CD8-positive, alpha-beta memory T cell (primary cell): ENCODE measurements at regions not wholly inside any gene's neighbourhood (a gene's known extent, or its start where the extent isn't known, plus 50 kb on each side); places are given as distances from the start of the nearest gene placed in this dataset.
"Not testable (repeated sequence)": the region's sequence is repeated elsewhere in the genome, so short reads cannot be mapped to it uniquely, and the experiment has no call there.

Experiments used
- CTCF ChIA-PET: fragments of 350-600 bp; sonication (Branson Sonifier 250); formaldehyde crosslinking; loops from one replicate; lab custom pipeline; 2021; ENCODE audit warnings: antibody characterized with exemption; lab: Charles Lee
- POLR2A ChIA-PET: fragments of 350-600 bp; sonication (Branson Sonifier 250); formaldehyde crosslinking; loops from one replicate; lab custom pipeline; 2021; ENCODE audit warnings: antibody characterized with exemption; lab: Charles Lee
- DNase-seq, 5 donors: peaks; one replicate each; pipeline versions ENCODE4 v3.0.0 to v3.0.0-alpha.2; 2020 to 2022; ENCODE audit warnings: mixed read lengths in 1 of 5
- H3K27ac ChIP-seq: one replicate; pipeline ENCODE4 v1.7.0; 2013; ENCODE audit warnings: low read depth, mild to moderate bottlenecking, low read length, moderate library complexity
- H3K27me3 ChIP-seq: 2 replicates; pipeline ENCODE4 v1.7.0; 2013; ENCODE audit warnings: low read length, mild to moderate bottlenecking; ENCODE audit not compliant: insufficient read depth, poor library complexity, severe bottlenecking
- H3K36me3 ChIP-seq: 2 replicates; pipeline ENCODE4 v1.7.0; 2013; ENCODE audit warnings: mild to moderate bottlenecking, low read length, moderate library complexity; ENCODE audit not compliant: insufficient read depth
- H3K4me1 ChIP-seq: 2 replicates; pipeline ENCODE4 v1.7.0; 2013; ENCODE audit warnings: mild to moderate bottlenecking, low read length, moderate library complexity; ENCODE audit not compliant: insufficient read depth
- H3K4me3 ChIP-seq: 2 replicates; pipeline ENCODE4 v1.7.0; 2013; ENCODE audit warnings: mild to moderate bottlenecking, low read length
- H3K9me3 ChIP-seq: 2 replicates; pipeline ENCODE4 v1.7.0; 2013; ENCODE audit warnings: mild to moderate bottlenecking, low read length
- H3K27ac Mint-ChIP-seq, 8 donors: one replicate each; pipeline ENCODE4 v1.8.0; 2020 to 2021; ENCODE audit warnings: mixed read lengths in 8 of 8, mild to moderate bottlenecking in 6 of 8, inconsistent platforms in 3 of 8, moderate library complexity in 3 of 8
- H3K27me3 Mint-ChIP-seq, 2 donors: one replicate each; pipeline ENCODE4 v1.8.0; 2020 to 2021; ENCODE audit warnings: mixed read lengths in 2 of 2, mild to moderate bottlenecking in 1 of 2, moderate library complexity in 1 of 2
- H3K36me3 Mint-ChIP-seq, 3 donors: one replicate each; pipeline ENCODE4 v1.8.0; 2020 to 2021; ENCODE audit warnings: mixed read lengths in 3 of 3, inconsistent platforms in 1 of 3, mild to moderate bottlenecking in 1 of 3
- H3K4me1 Mint-ChIP-seq, 3 donors: one replicate each; pipeline ENCODE4 v1.8.0; 2020 to 2021; ENCODE audit warnings: mixed read lengths in 3 of 3, inconsistent platforms in 1 of 3, mild to moderate bottlenecking in 1 of 3
- H3K4me3 Mint-ChIP-seq, 7 donors: one replicate each; pipeline ENCODE4 v1.8.0; 2020 to 2021; ENCODE audit warnings: mixed read lengths in 7 of 7, mild to moderate bottlenecking in 6 of 7, moderate library complexity in 4 of 7, inconsistent platforms in 2 of 7
- H3K9me3 Mint-ChIP-seq, 5 donors: one replicate each; pipeline ENCODE4 v1.8.0; 2020 to 2022; ENCODE audit warnings: mixed read lengths in 5 of 5, mild to moderate bottlenecking in 3 of 5, moderate library complexity in 2 of 5, inconsistent platforms in 1 of 5

GRCh38 chr7:41566581-41566980, 136.3 kb downstream of the INHBA start:
- H3K4me3 Mint-ChIP-seq = no peak overlapping the region
- H3K4me3 ChIP-seq = no peak overlapping the region
- DNase-seq = no peak
- peaks cover 0 to 2% of the 10 kb centered on the region in 2 donors for H3K27me3 Mint-ChIP-seq
- no peaks in the 10 kb centered on the region for H3K36me3 Mint-ChIP-seq
- H3K4me1 Mint-ChIP-seq = no peaks in the 10 kb centered on the region
- H3K27me3 ChIP-seq = no peaks in the 10 kb centered on the region
- H3K4me1 ChIP-seq = no peaks in the 10 kb centered on the region
- H3K27ac Mint-ChIP-seq = no peak overlapping the region
- POLR2A ChIA-PET = no interaction called here
- CTCF ChIA-PET = no interaction called here
- no peaks in the 10 kb centered on the region for H3K9me3 ChIP-seq
- no peaks in the 10 kb centered on the region for H3K36me3 ChIP-seq
- no peak overlapping the region for H3K27ac ChIP-seq
- H3K9me3 Mint-ChIP-seq = peaks cover 2 to 10% (median 5%) of the 10 kb centered on the region in 5 donors

GRCh38 chr7:41565655-41566054, 137.2 kb downstream of the INHBA start:
- no peak overlapping the region for H3K27ac Mint-ChIP-seq
- Histone ChIP-seq H3K36me3 (no peaks in the 10 kb centered on the region), H3K4me1 (no peaks in the 10 kb centered on the region), H3K4me3 (no peak overlapping the region), H3K27me3 (no peaks in the 10 kb centered on the region), H3K9me3 (no peaks in the 10 kb centered on the region), H3K27ac (no peak overlapping the region)
- POLR2A ChIA-PET = no interaction called here
- H3K27me3 Mint-ChIP-seq = peaks cover 0 to 2% of the 10 kb centered on the region in 2 donors
- no peaks in the 10 kb centered on the region for H3K4me1 Mint-ChIP-seq
- peaks cover 2 to 6% (median 4%) of the 10 kb centered on the region in 5 donors for H3K9me3 Mint-ChIP-seq
- DNase-seq = no peak
- no peak overlapping the region for H3K4me3 Mint-ChIP-seq
- no peaks in the 10 kb centered on the region for H3K36me3 Mint-ChIP-seq
- CTCF ChIA-PET = no interaction called here

GRCh38 chr7:41559426-41559825, 143.5 kb downstream of the INHBA start:
- no peak overlapping the region for H3K4me3 Mint-ChIP-seq
- Histone ChIP-seq H3K27ac (no peak overlapping the region), H3K36me3 (no peaks in the 10 kb centered on the region), H3K27me3 (no peaks in the 10 kb centered on the region), H3K4me3 (no peak overlapping the region), H3K4me1 (no peaks in the 10 kb centered on the region), H3K9me3 (no peaks in the 10 kb centered on the region)
- H3K27me3 Mint-ChIP-seq = no peaks in the 10 kb centered on the region
- POLR2A ChIA-PET = no interaction called here
- H3K27ac Mint-ChIP-seq = no peak overlapping the region
- peaks cover 0 to 16% (median 9%) of the 10 kb centered on the region in 5 donors for H3K9me3 Mint-ChIP-seq
- no peaks in the 10 kb centered on the region for H3K36me3 Mint-ChIP-seq
- no peaks in the 10 kb centered on the region for H3K4me1 Mint-ChIP-seq
- DNase-seq = no peak
- CTCF ChIA-PET = no interaction called here

DNA sequence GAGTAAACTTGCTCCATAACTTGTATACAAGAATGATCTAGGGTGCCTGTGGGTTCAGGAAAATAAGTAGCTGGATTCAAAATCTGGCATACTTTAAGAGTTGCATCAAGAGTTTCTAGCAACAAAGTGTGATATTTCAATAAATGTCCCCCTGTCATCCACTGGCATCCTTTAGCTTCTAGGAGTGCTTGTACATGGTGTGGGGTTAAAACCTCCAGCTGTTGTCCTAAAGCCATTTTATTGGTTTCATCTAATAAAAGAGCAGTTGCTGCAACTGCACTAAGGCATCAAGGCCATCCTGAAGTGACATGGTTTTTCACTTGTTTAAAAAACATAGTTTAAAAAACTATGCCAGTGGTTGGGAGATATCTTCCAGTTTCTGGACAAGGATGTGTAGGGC, 148.4 kb downstream of the INHBA start:
- no peaks in the 10 kb centered on the region for H3K36me3 Mint-ChIP-seq
- H3K27me3 ChIP-seq = no peaks in the 10 kb centered on the region
- H3K4me1 Mint-ChIP-seq = no peaks in the 10 kb centered on the region
- DNase-seq = no peak
- H3K27ac Mint-ChIP-seq = no peak overlapping the region
- no peak overlapping the region for H3K4me3 ChIP-seq
- H3K4me1 ChIP-seq = no peaks in the 10 kb centered on the region
- H3K9me3 Mint-ChIP-seq = peaks cover 3 to 17% (median 9%) of the 10 kb centered on the region in 5 donors
- no peaks in the 10 kb centered on the region for H3K36me3 ChIP-seq
- POLR2A ChIA-PET = no interaction called here
- H3K4me3 Mint-ChIP-seq = no peak overlapping the region
- H3K27ac ChIP-seq = no peak overlapping the region
- no peaks in the 10 kb centered on the region for H3K27me3 Mint-ChIP-seq
- CTCF ChIA-PET = interaction anchor here (1.0 kb wide), 1 partner anchor 15 kb away, joined by 3 read pairs; no protein-coding TSS in a partner anchor
- no peaks in the 10 kb centered on the region for H3K9me3 ChIP-seq

DNA sequence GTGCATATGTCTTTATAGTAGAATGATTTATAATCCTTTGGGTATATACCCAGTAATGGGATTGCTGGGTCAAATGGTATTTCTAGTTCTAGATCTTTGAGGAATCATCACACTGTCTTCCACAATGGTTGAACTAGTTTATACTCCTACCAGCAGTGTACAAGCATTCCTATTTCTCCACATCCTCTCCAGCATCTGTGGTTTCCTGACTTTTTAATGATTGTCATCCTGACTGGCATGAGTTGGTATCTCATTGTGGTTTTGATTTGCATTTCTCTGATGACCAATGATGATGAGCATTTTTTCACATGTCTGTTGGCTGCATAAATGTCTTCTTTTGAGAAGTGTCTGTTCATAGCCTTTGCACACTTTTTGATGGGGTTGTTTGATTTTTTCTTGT, 152.8 kb downstream of the INHBA start:
- peaks cover 3 to 14% (median 7%) of the 10 kb centered on the region in 5 donors for H3K9me3 Mint-ChIP-seq
- CTCF ChIA-PET, H3K4me1 Mint-ChIP-seq, H3K9me3 ChIP-seq, H3K4me1 ChIP-seq, POLR2A ChIA-PET, H3K36me3 Mint-ChIP-seq, H3K4me3 Mint-ChIP-seq, H3K27me3 ChIP-seq, H3K4me3 ChIP-seq, DNase-seq, H3K27me3 Mint-ChIP-seq, H3K27ac Mint-ChIP-seq, H3K36me3 ChIP-seq, H3K27ac ChIP-seq: not testable (repeated sequence)

DNA sequence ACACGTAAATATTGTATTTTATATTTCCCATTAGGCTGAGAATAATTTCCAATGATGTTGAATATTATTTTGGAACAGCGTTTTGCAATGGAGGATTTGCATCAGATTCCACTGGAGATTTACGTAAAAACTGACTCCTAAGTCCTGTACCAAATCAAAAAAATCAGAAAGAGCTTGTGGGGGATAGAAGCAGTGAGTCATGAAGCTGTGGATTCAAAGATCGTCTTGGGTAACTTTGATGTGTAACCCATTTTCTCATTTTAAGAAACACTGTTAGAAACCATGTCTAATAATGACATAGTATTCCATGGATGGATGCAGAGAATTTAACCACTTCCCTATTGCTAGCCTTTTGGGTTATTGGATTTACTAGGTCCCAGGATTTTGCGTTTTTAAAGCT, 158.6 kb downstream of the INHBA start:
- POLR2A ChIA-PET = no interaction called here
- H3K27ac ChIP-seq = no peak overlapping the region
- H3K9me3 ChIP-seq = no peaks in the 10 kb centered on the region
- H3K36me3 ChIP-seq = no peaks in the 10 kb centered on the region
- Mint-ChIP-seq H3K36me3 (no peaks in the 10 kb centered on the region), H3K4me1 (no peaks in the 10 kb centered on the region), H3K27me3 (peaks cover 0 to 1% of the 10 kb centered on the region in 2 donors), H3K4me3 (no peak overlapping the region), H3K9me3 (peaks cover 0 to 7% (median 0%) of the 10 kb centered on the region in 5 donors), H3K27ac (no peak overlapping the region)
- CTCF ChIA-PET = no interaction called here
- H3K27me3 ChIP-seq = no peaks in the 10 kb centered on the region
- no peak for DNase-seq
- no peak overlapping the region for H3K4me3 ChIP-seq
- no peaks in the 10 kb centered on the region for H3K4me1 ChIP-seq

GRCh38 chr7:41540601-41541000, 162.3 kb downstream of the INHBA start:
- Histone ChIP-seq H3K27me3 (no peaks in the 10 kb centered on the region), H3K36me3 (no peaks in the 10 kb centered on the region), H3K9me3 (no peaks in the 10 kb centered on the region), H3K4me1 (no peaks in the 10 kb centered on the region), H3K27ac (no peak overlapping the region), H3K4me3 (no peak overlapping the region)
- Mint-ChIP-seq H3K4me3 (no peak overlapping the region), H3K27ac (no peak overlapping the region), H3K36me3 (no peaks in the 10 kb centered on the region), H3K9me3 (peaks cover 0 to 7% (median 0%) of the 10 kb centered on the region in 5 donors), H3K27me3 (peaks cover 0 to 1% of the 10 kb centered on the region in 2 donors), H3K4me1 (no peaks in the 10 kb centered on the region)
- POLR2A ChIA-PET = no interaction called here
- CTCF ChIA-PET = no interaction called here
- no peak for DNase-seq

DNA sequence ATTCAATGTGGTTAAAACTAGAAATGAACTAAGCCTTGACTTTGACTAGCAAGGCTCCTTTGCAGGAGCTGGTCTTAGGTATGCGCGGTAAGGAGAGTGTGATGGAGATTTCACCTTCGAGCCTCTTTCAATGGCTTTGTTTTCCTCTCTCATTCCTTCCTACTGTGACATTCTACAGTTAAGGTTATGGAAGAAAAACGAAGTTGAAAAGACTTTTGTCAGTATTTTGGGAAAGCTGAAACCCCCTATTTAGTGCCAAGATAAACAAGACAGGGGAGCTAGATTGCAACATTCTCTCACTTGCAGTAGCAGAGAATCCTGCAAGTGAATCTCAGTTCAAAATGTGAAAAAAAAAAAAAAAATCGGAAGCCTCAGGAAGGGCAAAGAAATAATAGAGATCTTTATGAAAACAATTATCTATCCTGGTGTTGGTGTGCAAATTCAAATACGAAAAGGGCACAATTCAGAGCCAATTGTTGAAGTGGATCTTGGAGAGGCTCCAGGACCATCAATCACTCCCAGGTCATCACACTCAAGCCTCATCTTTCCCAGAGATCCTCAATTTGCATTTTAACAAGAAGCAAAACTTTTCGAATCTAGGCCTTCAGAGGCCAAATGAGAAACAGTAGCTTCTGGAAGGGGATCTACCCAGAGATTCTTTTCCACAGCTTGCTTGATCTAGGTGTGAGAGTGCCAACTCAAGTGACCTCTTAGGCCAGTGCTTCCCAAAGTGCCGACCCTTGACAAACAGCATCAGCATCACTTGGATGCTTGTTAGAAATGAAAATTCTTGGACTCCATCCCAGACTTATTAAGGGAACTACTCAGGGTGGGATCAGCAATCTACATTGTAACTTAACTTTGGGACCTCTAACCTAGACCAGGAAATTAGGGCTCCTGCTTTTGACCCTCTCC, 163.8 kb downstream of the INHBA start:
- Mint-ChIP-seq H3K27ac (no peak overlapping the region), H3K9me3 (peaks cover 0 to 10% (median 0%) of the 10 kb centered on the region in 5 donors), H3K36me3 (no peaks in the 10 kb centered on the region), H3K27me3 (peaks cover 0 to 1% of the 10 kb centered on the region in 2 donors), H3K4me1 (no peaks in the 10 kb centered on the region), H3K4me3 (no peak overlapping the region)
- Histone ChIP-seq H3K36me3 (no peaks in the 10 kb centered on the region), H3K27ac (no peak overlapping the region), H3K4me1 (no peaks in the 10 kb centered on the region), H3K9me3 (no peaks in the 10 kb centered on the region), H3K27me3 (no peaks in the 10 kb centered on the region), H3K4me3 (no peak overlapping the region)
- CTCF ChIA-PET = interaction anchor here (0.7 to 1.0 kb wide), 2 partner anchors 15 to 148 kb away, joined by 3 read pairs; no protein-coding TSS in a partner anchor
- POLR2A ChIA-PET = no interaction called here
- no peak for DNase-seq
